Upper lobe of left lung (tissue), 6 donors: ENCODE measurements at regions not wholly inside any gene's neighbourhood (a gene's known extent, or its start where the extent isn't known, plus 50 kb on each side); places are given as distances from the start of the nearest gene placed in this dataset.

Experiments used
- ATAC-seq, 2 donors: fragments of 200-7000 bp; cut with Tn5 transposase; one replicate each; pipeline ENCODE4 v1.9.1; 2022; ENCODE audit warnings: mild to moderate bottlenecking in 2 of 2, moderate library complexity in 2 of 2; ENCODE audit not compliant: low FRiP score in 2 of 2
- DNase-seq, 2 donors: peaks; one replicate each; pipeline ENCODE4 v3.0.0-alpha.2; 2019 to 2020
- H3K27ac ChIP-seq, 4 donors: fragments of 200-600 bp; sonication (generic); one replicate each; pipeline ENCODE4 v1.5.1; 2016 to 2019
- H3K27me3 ChIP-seq, 4 donors: fragments of 200-600 bp; sonication (generic); one replicate each; pipeline ENCODE4 v1.5.1; 2017 to 2019
- H3K36me3 ChIP-seq, 4 donors: fragments of 200-600 bp; sonication (generic); one replicate each; pipeline ENCODE4 v1.5.1; 2016 to 2019
- H3K4me1 ChIP-seq, 4 donors: fragments of 200-600 bp; sonication (generic); one replicate each; pipeline ENCODE4 v1.5.1; 2018 to 2019
- H3K4me3 ChIP-seq, 4 donors: fragments of 200-600 bp; sonication (generic); one replicate each; pipeline ENCODE4 v1.5.1; 2017 to 2019; ENCODE audit warnings: mild to moderate bottlenecking in 2 of 4, moderate library complexity in 1 of 4
- H3K9me3 ChIP-seq, 4 donors: fragments of 200-600 bp; sonication (generic); one replicate each; pipeline ENCODE4 v1.5.1; 2018 to 2019
- EP300 ChIP-seq, 4 donors: sonication (generic); formaldehyde crosslinking; IDR thresholded peaks; one replicate each; pipeline ENCODE4 v1.5.1; 2017; ENCODE audit warnings: antibody characterized with exemption in 4 of 4, control low read depth in 2 of 4
- POLR2A ChIP-seq, 4 donors: fragments of 450-650 bp; IDR thresholded peaks; one replicate each; pipeline ENCODE4 v1.5.1; 2016 to 2017; ENCODE audit warnings: antibody characterized with exemption in 4 of 4, mild to moderate bottlenecking in 2 of 4
- POLR2AphosphoS5 ChIP-seq, 2 donors: sonication (generic); formaldehyde crosslinking; IDR thresholded peaks; one replicate each; pipeline ENCODE4 v1.5.1; 2017; ENCODE audit warnings: antibody characterized with exemption in 2 of 2
- WGBS, 2 donors: methylation state at CpG; one replicate each; pipeline ENCODE4 v1.1.5; 2017 to 2018; 5-methylcytosine and 5-hydroxymethylcytosine counted together
- TF ChIP-seq, protein P1 (sequence below), 6 experiments: fragments of 450-650 bp in 4 of 6; fragments of 200-600 bp in 2 of 6; sonication (generic) in 2 of 6; IDR thresholded peaks; one replicate each; pipeline ENCODE4 v1.5.1; 2016 to 2019; ENCODE audit warnings: antibody characterized with exemption in 6 of 6
- donor health status: DM: no; HTN: no; CAD: no; lungs with moderate emphysema.
- donor health status: DM: no; HTN: yes; CAD: no; lungs with severe emphysema.

DNA sequence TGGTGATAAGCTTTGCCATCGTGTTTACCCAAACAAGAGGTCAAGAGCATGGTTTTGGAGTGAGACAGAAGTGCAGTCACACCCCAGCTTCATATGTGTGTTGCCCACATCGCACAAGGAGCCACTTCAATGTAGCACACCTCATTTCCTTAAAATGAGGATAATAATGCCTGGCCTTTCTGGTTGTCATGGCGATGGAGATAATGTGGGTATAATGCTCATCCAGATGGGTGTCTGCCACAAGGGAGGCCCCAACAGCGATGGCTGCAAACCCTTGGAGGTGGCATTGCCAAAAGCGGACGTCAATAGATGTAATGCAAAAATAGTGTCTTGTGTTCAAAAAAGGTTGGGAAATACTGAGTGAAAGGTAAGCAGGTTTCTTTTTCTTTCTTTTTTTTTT lies 83.1 kb upstream of the AJAP1 start:
- no peaks in the 10 kb centered on the region for H3K27me3 ChIP-seq
- H3K4me1 ChIP-seq = no peaks in the 10 kb centered on the region
- H3K4me3 ChIP-seq = no peak overlapping the region
- TF ChIP-seq POLR2AphosphoS5 (IDR thresholded peaks at IDR 0.05) = no peak
- TF ChIP-seq EP300 (IDR thresholded peaks at IDR 0.05) = no peak
- TF ChIP-seq POLR2A (IDR thresholded peaks at IDR 0.05) = no peak
- TF ChIP-seq, protein P1, sequence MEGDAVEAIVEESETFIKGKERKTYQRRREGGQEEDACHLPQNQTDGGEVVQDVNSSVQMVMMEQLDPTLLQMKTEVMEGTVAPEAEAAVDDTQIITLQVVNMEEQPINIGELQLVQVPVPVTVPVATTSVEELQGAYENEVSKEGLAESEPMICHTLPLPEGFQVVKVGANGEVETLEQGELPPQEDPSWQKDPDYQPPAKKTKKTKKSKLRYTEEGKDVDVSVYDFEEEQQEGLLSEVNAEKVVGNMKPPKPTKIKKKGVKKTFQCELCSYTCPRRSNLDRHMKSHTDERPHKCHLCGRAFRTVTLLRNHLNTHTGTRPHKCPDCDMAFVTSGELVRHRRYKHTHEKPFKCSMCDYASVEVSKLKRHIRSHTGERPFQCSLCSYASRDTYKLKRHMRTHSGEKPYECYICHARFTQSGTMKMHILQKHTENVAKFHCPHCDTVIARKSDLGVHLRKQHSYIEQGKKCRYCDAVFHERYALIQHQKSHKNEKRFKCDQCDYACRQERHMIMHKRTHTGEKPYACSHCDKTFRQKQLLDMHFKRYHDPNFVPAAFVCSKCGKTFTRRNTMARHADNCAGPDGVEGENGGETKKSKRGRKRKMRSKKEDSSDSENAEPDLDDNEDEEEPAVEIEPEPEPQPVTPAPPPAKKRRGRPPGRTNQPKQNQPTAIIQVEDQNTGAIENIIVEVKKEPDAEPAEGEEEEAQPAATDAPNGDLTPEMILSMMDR (IDR thresholded peaks at IDR 0.05) = no peak
- 78 to 92% methylated on average over 6 of the region's 6 CpGs for WGBS, 2 donors
- no peaks in the 10 kb centered on the region for H3K9me3 ChIP-seq
- DNase-seq (no peak), ATAC-seq (no peak)
- H3K36me3 ChIP-seq = no peaks in the 10 kb centered on the region
- no peak overlapping the region for H3K27ac ChIP-seq

- 41 to 42% methylated on average over 3 of the region's 3 CpGs for WGBS, 2 donors
- H3K4me3 ChIP-seq = no peak overlapping the region
- no peaks in the 10 kb centered on the region for H3K27me3 ChIP-seq
- DNase-seq (no peak), ATAC-seq (no peak)
- peaks cover 0 to 4% (median 0%) of the 10 kb centered on the region in 4 donors for H3K9me3 ChIP-seq
- no peaks in the 10 kb centered on the region for H3K36me3 ChIP-seq
- no peak overlapping the region for H3K27ac ChIP-seq
- no peaks in the 10 kb centered on the region for H3K4me1 ChIP-seq
- TF ChIP-seq POLR2A (IDR thresholded peaks at IDR 0.05) (no peak), EP300 (IDR thresholded peaks at IDR 0.05) (no peak), POLR2AphosphoS5 (IDR thresholded peaks at IDR 0.05) (no peak)
- TF ChIP-seq, protein P1 (IDR thresholded peaks at IDR 0.05) = no peak
These were observed 80.9 kb upstream of the AJAP1 start for GRCh38 chr1:4573526-4573925.

- Histone ChIP-seq H3K4me1 (no peaks in the 10 kb centered on the region), H3K9me3 (peaks cover 0 to 4% (median 0%) of the 10 kb centered on the region in 4 donors), H3K4me3 (no peak overlapping the region), H3K27ac (no peak overlapping the region), H3K27me3 (no peaks in the 10 kb centered on the region), H3K36me3 (no peaks in the 10 kb centered on the region)
- 75 to 85% methylated on average over 5 of the region's 5 CpGs for WGBS, 2 donors
- no peak for TF ChIP-seq POLR2AphosphoS5 (IDR thresholded peaks at IDR 0.05)
- TF ChIP-seq EP300 (IDR thresholded peaks at IDR 0.05) = no peak
- TF ChIP-seq POLR2A (IDR thresholded peaks at IDR 0.05) = no peak
- TF ChIP-seq, protein P1 (IDR thresholded peaks at IDR 0.05) = no peak
- ATAC-seq = no peak
- DNase-seq = no peak
These were observed 72.6 kb upstream of the AJAP1 start for GRCh38 chr1:4581807-4582206.

- no peak for ATAC-seq
- Histone ChIP-seq H3K4me3 (no peak overlapping the region), H3K27me3 (no peaks in the 10 kb centered on the region), H3K4me1 (no peaks in the 10 kb centered on the region), H3K9me3 (no peaks in the 10 kb centered on the region), H3K27ac (no peak overlapping the region), H3K36me3 (no peaks in the 10 kb centered on the region)
- TF ChIP-seq POLR2A (IDR thresholded peaks at IDR 0.05) = no peak
- TF ChIP-seq POLR2AphosphoS5 (IDR thresholded peaks at IDR 0.05) = no peak
- TF ChIP-seq EP300 (IDR thresholded peaks at IDR 0.05) = no peak
- DNase-seq = no peak
- 64 to 70% methylated on average over 5 of the region's 5 CpGs for WGBS, 2 donors
These were observed 70.0 kb upstream of the AJAP1 start for GRCh38 chr1:4584449-4584848.

DNA sequence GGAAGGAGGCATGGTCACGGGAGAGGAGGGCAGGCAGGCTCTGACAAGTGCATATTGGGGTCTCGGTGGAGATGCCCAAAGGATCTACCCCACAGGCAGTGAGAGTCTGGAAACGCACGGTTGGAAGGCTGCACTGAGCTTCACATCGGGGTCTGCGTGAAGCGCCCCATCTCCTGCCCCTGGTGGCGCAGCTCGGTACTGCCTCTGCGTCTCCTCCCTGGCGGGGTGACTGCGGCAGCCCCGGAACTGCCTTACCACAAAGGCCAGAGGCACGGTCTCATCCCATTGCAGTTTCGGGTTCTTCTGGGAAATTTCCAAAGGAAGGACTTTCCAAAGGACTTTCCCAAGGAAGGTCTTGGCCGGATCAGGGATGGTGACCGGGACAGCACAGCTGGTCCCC lies 69.2 kb upstream of the AJAP1 start:
- TF ChIP-seq, protein P1 (IDR thresholded peaks at IDR 0.05) = peak; percentile 36 to 65 (median 48)
- TF ChIP-seq POLR2AphosphoS5 (IDR thresholded peaks at IDR 0.05) = no peak
- H3K36me3 ChIP-seq = no peaks in the 10 kb centered on the region
- no peaks in the 10 kb centered on the region for H3K4me1 ChIP-seq
- ATAC-seq = peak in 1 of 2 donors; percentile 44
- H3K9me3 ChIP-seq = no peaks in the 10 kb centered on the region
- H3K4me3 ChIP-seq = no peak overlapping the region
- H3K27ac ChIP-seq = no peak overlapping the region
- WGBS, 2 donors = 11 to 20% methylated on average over 13 to 17 of the region's 17 CpGs
- no peak for DNase-seq
- no peaks in the 10 kb centered on the region for H3K27me3 ChIP-seq
